ENCODE measurements at regions not wholly inside any gene's neighbourhood (a gene's known extent, or its start where the extent isn't known, plus 50 kb on each side); places are given as distances from the start of the nearest gene placed in this dataset.

GRCh38 chr4:178233906-178234305 is 791.7 kb upstream of the AGA start:
- TF ChIP-seq CTCF (IDR thresholded peaks at IDR 0.05) (no peak), POLR2A (IDR thresholded peaks at IDR 0.05) (no peak)
